ENCODE measurements at regions not wholly inside any gene's neighbourhood (a gene's known extent, or its start where the extent isn't known, plus 50 kb on each side); places are given as distances from the start of the nearest gene placed in this dataset.

DNA sequence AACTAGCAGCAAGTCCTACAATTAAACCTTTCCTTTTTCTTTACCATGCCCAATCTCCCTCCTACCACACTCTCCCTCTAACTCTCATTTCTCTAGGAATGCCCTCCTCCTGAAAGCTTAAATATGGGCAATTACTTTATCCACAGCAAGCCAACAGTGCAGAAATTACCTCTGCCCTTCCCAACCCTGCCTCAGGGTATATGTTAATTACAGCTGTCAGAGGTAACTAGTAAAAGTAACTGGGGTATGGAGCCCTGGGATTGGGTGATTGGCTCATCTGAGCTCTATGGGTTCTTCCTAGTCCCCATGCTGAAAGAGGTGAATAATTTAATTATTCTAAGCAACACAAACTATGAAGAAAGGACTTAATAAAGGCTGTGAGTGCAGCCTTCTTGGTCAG is 478.9 kb upstream of the NMUR2 start:
- Mint-ChIP-seq H3K9me3 (peaks cover 3 to 18% (median 14%) of the 10 kb centered on the region in 3 donors), H3K4me3 (no peak overlapping the region), H3K4me1 (no peaks in the 10 kb centered on the region), H3K36me3 (no peaks in the 10 kb centered on the region), H3K27me3 (no peaks in the 10 kb centered on the region), H3K27ac (no peak overlapping the region)
- DNase-seq (no peak), ATAC-seq (replicated peaks in 1 of 4) (no peak)
- H3K27ac ChIP-seq (ENCODE audit: low read length): no peak overlapping the region
- ChIA-PET POLR2A (no interaction called here), CTCF (no interaction called here)
- no peaks in the 10 kb centered on the region for H3K4me1 ChIP-seq (ENCODE audit: control insufficient read depth in 1 of 2, extremely low read depth in 1 of 2, insufficient read depth in 2 of 2, low read length in 2 of 2)
- no peaks in the 10 kb centered on the region for H3K27me3 ChIP-seq (replicated peaks in 1 of 2; ENCODE audit: control insufficient read depth in 2 of 2, extremely low read depth in 1 of 2, insufficient read depth in 2 of 2, low read length in 1 of 2)
- no peaks in the 10 kb centered on the region for H3K36me3 ChIP-seq (ENCODE audit: control insufficient read depth in 2 of 2, extremely low read depth in 1 of 2, insufficient read depth in 1 of 2, low read length in 1 of 2)
- H3K9me3 ChIP-seq: no peaks in the 10 kb centered on the region
- no peak overlapping the region for H3K4me3 ChIP-seq (ENCODE audit: control insufficient read depth in 1 of 2, extremely low read depth in 1 of 2, low read length in 1 of 2)

- Mint-ChIP-seq H3K4me3 (no peak overlapping the region), H3K36me3 (no peaks in the 10 kb centered on the region), H3K27ac (no peak overlapping the region), H3K9me3 (peaks cover 3 to 17% (median 12%) of the 10 kb centered on the region in 3 donors), H3K27me3 (no peaks in the 10 kb centered on the region), H3K4me1 (no peaks in the 10 kb centered on the region)
- ATAC-seq (replicated peaks in 1 of 4): no peak
- H3K4me1 ChIP-seq (ENCODE audit: control insufficient read depth in 1 of 2, extremely low read depth in 1 of 2, insufficient read depth in 2 of 2, low read length in 2 of 2): no peaks in the 10 kb centered on the region
- ChIA-PET CTCF (no interaction called here), POLR2A (no interaction called here)
- H3K4me3 ChIP-seq (ENCODE audit: control insufficient read depth in 1 of 2, extremely low read depth in 1 of 2, low read length in 1 of 2): no peak overlapping the region
- no peak for DNase-seq
- no peaks in the 10 kb centered on the region for H3K36me3 ChIP-seq (ENCODE audit: control insufficient read depth in 2 of 2, extremely low read depth in 1 of 2, insufficient read depth in 1 of 2, low read length in 1 of 2)
- no peaks in the 10 kb centered on the region for H3K9me3 ChIP-seq
- no CpG with 5 or more reads among the region's 2 CpGs for WGBS (ENCODE audit: insufficient coverage)
- no peak overlapping the region for H3K27ac ChIP-seq (ENCODE audit: low read length)
- H3K27me3 ChIP-seq (replicated peaks in 1 of 2; ENCODE audit: control insufficient read depth in 2 of 2, extremely low read depth in 1 of 2, insufficient read depth in 2 of 2, low read length in 1 of 2): no peaks in the 10 kb centered on the region
Measured at GRCh38 chr5:152900332-152900731, 495.3 kb upstream of the NMUR2 start.

- Histone ChIP-seq H3K27ac (ENCODE audit: low read length) (no peak overlapping the region), H3K4me3 (ENCODE audit: control insufficient read depth in 1 of 2, extremely low read depth in 1 of 2, low read length in 1 of 2) (no peak overlapping the region), H3K4me1 (ENCODE audit: control insufficient read depth in 1 of 2, extremely low read depth in 1 of 2, insufficient read depth in 2 of 2, low read length in 2 of 2) (no peaks in the 10 kb centered on the region), H3K27me3 (replicated peaks in 1 of 2; ENCODE audit: control insufficient read depth in 2 of 2, extremely low read depth in 1 of 2, insufficient read depth in 2 of 2, low read length in 1 of 2) (no peaks in the 10 kb centered on the region), H3K36me3 (ENCODE audit: control insufficient read depth in 2 of 2, extremely low read depth in 1 of 2, insufficient read depth in 1 of 2, low read length in 1 of 2) (no peaks in the 10 kb centered on the region), H3K9me3 (no peaks in the 10 kb centered on the region)
- Mint-ChIP-seq H3K27ac (no peak overlapping the region), H3K4me1 (no peaks in the 10 kb centered on the region), H3K9me3 (peaks cover 3 to 12% (median 10%) of the 10 kb centered on the region in 3 donors), H3K36me3 (no peaks in the 10 kb centered on the region), H3K4me3 (no peak overlapping the region), H3K27me3 (no peaks in the 10 kb centered on the region)
- POLR2A ChIA-PET: no interaction called here
- WGBS (ENCODE audit: insufficient coverage): no CpG with 5 or more reads among the region's 2 CpGs
- ATAC-seq (replicated peaks in 1 of 4) (no peak), DNase-seq (no peak)
- CTCF ChIA-PET: no interaction called here
Measured at GRCh38 chr5:152901754-152902153, 496.7 kb upstream of the NMUR2 start.

DNA sequence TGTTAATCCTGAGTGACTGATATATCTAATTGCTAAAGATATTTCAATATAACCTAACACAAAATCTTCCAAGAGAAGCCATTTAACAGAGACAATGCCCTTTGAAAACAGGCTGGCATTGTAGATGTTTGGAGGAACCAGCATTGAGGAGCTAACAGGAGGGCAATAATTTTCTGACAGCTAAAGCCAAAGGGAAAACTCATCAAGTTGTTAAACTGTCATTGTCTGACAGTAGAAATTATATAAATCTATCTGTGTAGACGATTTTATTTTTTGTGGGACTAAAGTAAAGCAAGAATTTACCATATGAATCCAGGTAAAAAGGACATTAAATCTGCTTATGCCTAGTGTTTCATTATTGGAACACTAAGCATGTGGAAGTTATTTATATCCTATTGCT is 500.2 kb upstream of the NMUR2 start:
- H3K4me3 ChIP-seq (ENCODE audit: control insufficient read depth in 1 of 2, extremely low read depth in 1 of 2, low read length in 1 of 2): no peak overlapping the region
- ChIA-PET CTCF (no interaction called here), POLR2A (no interaction called here)
- H3K27me3 ChIP-seq (replicated peaks in 1 of 2; ENCODE audit: control insufficient read depth in 2 of 2, extremely low read depth in 1 of 2, insufficient read depth in 2 of 2, low read length in 1 of 2): no peaks in the 10 kb centered on the region
- H3K4me1 Mint-ChIP-seq: no peaks in the 10 kb centered on the region
- no peak overlapping the region for H3K27ac ChIP-seq (ENCODE audit: low read length)
- H3K27ac Mint-ChIP-seq: no peak overlapping the region
- H3K4me3 Mint-ChIP-seq: no peak overlapping the region
- H3K27me3 Mint-ChIP-seq: no peaks in the 10 kb centered on the region
- ATAC-seq (replicated peaks in 1 of 4) (no peak), DNase-seq (no peak)
- H3K9me3 Mint-ChIP-seq: peaks cover 0 to 13% (median 0%) of the 10 kb centered on the region in 3 donors
- no peaks in the 10 kb centered on the region for H3K36me3 Mint-ChIP-seq
- no peaks in the 10 kb centered on the region for H3K4me1 ChIP-seq (ENCODE audit: control insufficient read depth in 1 of 2, extremely low read depth in 1 of 2, insufficient read depth in 2 of 2, low read length in 2 of 2)
- no CpG with 5 or more reads among the region's 1 CpG for WGBS (ENCODE audit: insufficient coverage)
- no peaks in the 10 kb centered on the region for H3K36me3 ChIP-seq (ENCODE audit: control insufficient read depth in 2 of 2, extremely low read depth in 1 of 2, insufficient read depth in 1 of 2, low read length in 1 of 2)
- no peaks in the 10 kb centered on the region for H3K9me3 ChIP-seq

DNA sequence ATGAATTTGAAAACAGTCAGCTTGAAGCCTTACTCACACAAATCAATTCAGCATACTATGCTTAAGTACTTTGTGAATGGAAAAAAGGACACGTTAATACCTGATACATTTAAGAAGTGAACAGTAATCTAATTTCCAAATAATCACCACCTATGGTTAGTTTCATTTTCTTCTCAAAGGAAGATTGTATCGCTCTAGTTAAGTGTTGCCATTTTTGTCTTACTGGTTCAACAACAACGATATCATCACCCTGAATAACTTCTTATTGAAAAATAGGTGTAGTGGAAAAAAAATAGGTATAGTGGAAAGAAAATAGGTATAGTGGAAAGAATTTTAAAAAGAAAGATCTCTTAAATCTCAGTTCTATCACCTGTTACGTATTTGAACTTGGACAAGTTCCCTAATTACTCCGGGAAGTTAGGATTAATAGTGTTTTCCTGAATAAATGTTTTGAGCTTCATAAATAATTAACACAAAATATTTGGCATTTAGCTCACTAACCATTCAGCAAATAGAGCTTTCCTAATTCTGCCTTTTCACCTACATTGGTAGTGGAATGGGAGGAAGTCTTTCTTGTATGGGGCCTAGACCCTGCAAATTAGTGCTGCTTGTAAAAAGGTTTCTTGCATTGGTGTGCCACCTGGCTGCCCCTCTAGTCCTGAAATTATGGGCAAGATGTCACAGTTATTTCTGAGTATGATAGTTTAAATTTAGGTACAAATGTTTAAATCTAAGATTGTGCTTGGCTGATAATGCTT is 502.6 kb upstream of the NMUR2 start:
- Histone ChIP-seq H3K36me3 (ENCODE audit: control insufficient read depth in 2 of 2, extremely low read depth in 1 of 2, insufficient read depth in 1 of 2, low read length in 1 of 2) (no peaks in the 10 kb centered on the region), H3K9me3 (no peaks in the 10 kb centered on the region), H3K27ac (ENCODE audit: low read length) (no peak overlapping the region), H3K27me3 (replicated peaks in 1 of 2; ENCODE audit: control insufficient read depth in 2 of 2, extremely low read depth in 1 of 2, insufficient read depth in 2 of 2, low read length in 1 of 2) (no peaks in the 10 kb centered on the region), H3K4me1 (ENCODE audit: control insufficient read depth in 1 of 2, extremely low read depth in 1 of 2, insufficient read depth in 2 of 2, low read length in 2 of 2) (no peaks in the 10 kb centered on the region), H3K4me3 (ENCODE audit: control insufficient read depth in 1 of 2, extremely low read depth in 1 of 2, low read length in 1 of 2) (no peak overlapping the region)
- peaks cover 0 to 18% (median 8%) of the 10 kb centered on the region in 3 donors for H3K9me3 Mint-ChIP-seq
- no CpG with 5 or more reads among the region's 5 CpGs for WGBS (ENCODE audit: insufficient coverage)
- ChIA-PET CTCF (no interaction called here), POLR2A (no interaction called here)
- no peaks in the 10 kb centered on the region for H3K36me3 Mint-ChIP-seq
- H3K4me1 Mint-ChIP-seq: no peaks in the 10 kb centered on the region
- no peak for ATAC-seq (replicated peaks in 1 of 4)
- no peak overlapping the region for H3K27ac Mint-ChIP-seq
- no peak for DNase-seq
- H3K4me3 Mint-ChIP-seq: no peak overlapping the region
- H3K27me3 Mint-ChIP-seq: no peaks in the 10 kb centered on the region

DNA sequence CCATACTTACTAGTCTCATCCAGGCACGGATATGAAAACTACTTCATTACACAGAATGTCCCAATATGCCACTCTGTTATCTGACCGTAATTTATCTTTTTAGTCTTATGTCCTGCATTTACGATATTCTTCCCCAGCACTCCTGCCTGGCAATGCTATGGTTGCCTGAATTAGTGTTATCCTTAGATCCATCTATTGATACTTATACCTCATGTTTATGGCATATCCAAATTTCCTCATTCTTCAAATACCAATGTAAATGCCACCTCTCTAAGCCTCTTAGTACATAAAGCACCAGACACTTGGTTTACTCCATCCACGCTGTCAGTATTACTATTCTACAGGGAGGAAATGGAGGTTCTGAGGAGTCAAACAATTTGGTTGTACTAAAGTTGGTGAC is 507.8 kb upstream of the NMUR2 start:
- Mint-ChIP-seq H3K4me3 (no peak overlapping the region), H3K27ac (no peak overlapping the region), H3K36me3 (no peaks in the 10 kb centered on the region), H3K4me1 (no peaks in the 10 kb centered on the region), H3K27me3 (no peaks in the 10 kb centered on the region), H3K9me3 (peaks cover 10 to 17% (median 17%) of the 10 kb centered on the region in 3 donors)
- Histone ChIP-seq H3K36me3 (ENCODE audit: control insufficient read depth in 2 of 2, extremely low read depth in 1 of 2, insufficient read depth in 1 of 2, low read length in 1 of 2) (no peaks in the 10 kb centered on the region), H3K4me3 (ENCODE audit: control insufficient read depth in 1 of 2, extremely low read depth in 1 of 2, low read length in 1 of 2) (no peak overlapping the region), H3K4me1 (ENCODE audit: control insufficient read depth in 1 of 2, extremely low read depth in 1 of 2, insufficient read depth in 2 of 2, low read length in 2 of 2) (no peaks in the 10 kb centered on the region), H3K27ac (ENCODE audit: low read length) (no peak overlapping the region), H3K27me3 (replicated peaks in 1 of 2; ENCODE audit: control insufficient read depth in 2 of 2, extremely low read depth in 1 of 2, insufficient read depth in 2 of 2, low read length in 1 of 2) (no peaks in the 10 kb centered on the region), H3K9me3 (no peaks in the 10 kb centered on the region)
- ChIA-PET POLR2A (no interaction called here), CTCF (no interaction called here)
- WGBS (ENCODE audit: insufficient coverage): 50% methylated on average over 2 of the region's 4 CpGs
- DNase-seq (no peak), ATAC-seq (replicated peaks in 1 of 4) (no peak)

DNA sequence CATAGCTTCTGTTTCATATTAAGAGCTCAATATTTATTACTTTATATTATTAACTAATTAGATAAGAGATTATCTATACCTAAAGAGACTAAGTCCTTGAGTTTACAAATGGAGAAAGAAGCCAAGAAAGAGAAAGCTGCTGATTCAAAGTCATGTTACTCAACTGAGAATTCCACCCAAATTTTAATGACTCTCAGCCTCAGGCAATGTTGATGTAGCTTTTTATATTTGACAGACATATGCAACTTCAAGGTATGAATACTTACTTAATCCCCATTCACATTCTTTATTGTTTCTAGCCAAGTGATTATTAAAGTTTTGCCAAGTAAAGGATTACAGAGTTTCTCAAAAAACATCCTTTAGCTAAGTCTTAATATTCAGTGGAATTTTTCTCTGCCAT is 527.5 kb upstream of the NMUR2 start:
- Histone ChIP-seq H3K4me3 (ENCODE audit: control insufficient read depth in 1 of 2, extremely low read depth in 1 of 2, low read length in 1 of 2) (no peak overlapping the region), H3K27me3 (replicated peaks in 1 of 2; ENCODE audit: control insufficient read depth in 2 of 2, extremely low read depth in 1 of 2, insufficient read depth in 2 of 2, low read length in 1 of 2) (no peaks in the 10 kb centered on the region), H3K9me3 (peaks cover 2% of the 10 kb centered on the region), H3K4me1 (ENCODE audit: control insufficient read depth in 1 of 2, extremely low read depth in 1 of 2, insufficient read depth in 2 of 2, low read length in 2 of 2) (no peaks in the 10 kb centered on the region), H3K36me3 (ENCODE audit: control insufficient read depth in 2 of 2, extremely low read depth in 1 of 2, insufficient read depth in 1 of 2, low read length in 1 of 2) (no peaks in the 10 kb centered on the region), H3K27ac (ENCODE audit: low read length) (no peak overlapping the region)
- ChIA-PET CTCF (no interaction called here), POLR2A (no interaction called here)
- DNase-seq (no peak), ATAC-seq (replicated peaks in 1 of 4) (no peak)
- Mint-ChIP-seq H3K27me3 (no peaks in the 10 kb centered on the region), H3K4me3 (no peak overlapping the region), H3K27ac (no peak overlapping the region), H3K4me1 (no peaks in the 10 kb centered on the region), H3K9me3 (peaks cover under 1 to 17% (median 8%) of the 10 kb centered on the region in 3 donors), H3K36me3 (no peaks in the 10 kb centered on the region)
